HEK293 (cell line): ENCODE measurements at regions not wholly inside any gene's neighbourhood (a gene's known extent, or its start where the extent isn't known, plus 50 kb on each side); places are given as distances from the start of the nearest gene placed in this dataset.

Experiments
- CTCF ChIP-seq: fragments of 450-650 bp; formaldehyde crosslinking; IDR thresholded peaks from 2 replicates; pipeline ENCODE4 v1.5.1; 2016; ENCODE audit warnings: missing biosample characterization, missing genetic modification characterization
- MEIS1 ChIP-seq: sonication (generic); formaldehyde crosslinking; IDR thresholded peaks from 2 replicates; pipeline ENCODE4 v1.8.1; 2022; ENCODE audit warnings: missing genetic modification reagents, mild to moderate bottlenecking, borderline replicate concordance
- ZBTB8A ChIP-seq: fragments of 450-650 bp; formaldehyde crosslinking; IDR thresholded peaks from 2 replicates; pipeline ENCODE4 v1.5.1; 2016; ENCODE audit warnings: missing biosample characterization, missing genetic modification characterization
- ZNF146 ChIP-seq: fragments of 450-650 bp; formaldehyde crosslinking; IDR thresholded peaks from 2 replicates; pipeline ENCODE4 v1.5.1; 2016; ENCODE audit warnings: missing biosample characterization, missing genetic modification characterization
- ZSCAN4 ChIP-seq: fragments of 450-650 bp; formaldehyde crosslinking; IDR thresholded peaks from 2 replicates; pipeline ENCODE4 v1.5.1; 2017; ENCODE audit warnings: missing biosample characterization, missing genetic modification characterization

DNA sequence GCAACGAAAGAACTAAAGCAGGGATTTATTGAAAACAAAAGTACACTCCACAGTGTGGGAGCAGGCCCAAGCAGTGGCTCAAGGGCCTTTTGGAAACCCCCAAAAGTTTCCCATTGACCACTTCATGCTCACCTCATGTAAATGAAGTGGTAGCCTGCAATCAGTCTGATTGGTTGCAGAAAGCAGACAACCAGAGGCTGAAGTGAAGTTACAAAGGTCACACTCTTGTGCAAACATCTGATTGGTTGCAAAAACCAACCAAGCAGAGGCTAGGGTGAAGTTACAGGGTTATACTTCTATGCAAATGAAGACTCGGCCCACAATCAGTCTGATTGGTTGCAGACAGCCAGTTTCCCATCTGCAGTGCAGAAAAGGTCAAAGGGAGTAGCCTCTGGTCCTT lies 258.0 kb downstream of the YTHDC2 start:
- TF ChIP-seq CTCF (tag by site-specific recombination) (no peak), MEIS1 (CRISPR knock-in tag) (no peak), ZSCAN4 (no peak), ZNF146 (no peak), ZBTB8A (tag by site-specific recombination) (no peak)
